HEK293T (cell line): ENCODE measurements at regions not wholly inside any gene's neighbourhood (a gene's known extent, or its start where the extent isn't known, plus 50 kb on each side); places are given as distances from the start of the nearest gene placed in this dataset.

Source experiments
- CTCF ChIA-PET: fragments of 350-600 bp; formaldehyde crosslinking; extraction: SDS; loops from one replicate; lab custom pipeline; 2021; ENCODE audit warnings: antibody characterized with exemption, inconsistent platforms; lab: Yijun Ruan, JAX
- POLR2A ChIA-PET: fragments of 350-600 bp; formaldehyde crosslinking; extraction: SDS; loops from one replicate; lab custom pipeline; 2020; ENCODE audit warnings: antibody characterized with exemption, inconsistent platforms; lab: Yijun Ruan, JAX
- DNase-seq: peaks from one replicate; pipeline ENCODE4 v3.0.0; 2012; ENCODE audit warnings: mixed read lengths; ENCODE audit errors: extremely low spot score
- ARNT ChIP-seq: fragments of 450-650 bp; IDR thresholded peaks from 2 replicates; pipeline ENCODE4 v1.6.1; 2017; ENCODE audit warnings: mild to moderate bottlenecking
- BHLHE40 ChIP-seq: fragments of 450-650 bp; IDR thresholded peaks from 2 replicates; pipeline ENCODE4 v1.6.1; 2016; ENCODE audit warnings: mild to moderate bottlenecking, moderate library complexity, borderline replicate concordance
- CTBP1 ChIP-seq: fragments of 450-650 bp; IDR thresholded peaks from 2 replicates; pipeline ENCODE4 v1.6.1; 2016; ENCODE audit warnings: borderline replicate concordance
- ELF4 ChIP-seq: fragments of 450-650 bp; IDR thresholded peaks from 2 replicates; pipeline ENCODE4 v1.6.1; 2017; ENCODE audit warnings: antibody characterized with exemption
- FOXA1 ChIP-seq: fragments of 450-650 bp; IDR thresholded peaks from 2 replicates; pipeline ENCODE4 v1.6.1; 2016; ENCODE audit warnings: mild to moderate bottlenecking
- FOXK2 ChIP-seq: fragments of 450-650 bp; IDR thresholded peaks from 2 replicates; pipeline ENCODE4 v1.6.1; 2016; ENCODE audit warnings: mild to moderate bottlenecking
- FOXM1 ChIP-seq: fragments of 450-650 bp; IDR thresholded peaks from 2 replicates; pipeline ENCODE4 v1.6.1; 2017; ENCODE audit warnings: mild to moderate bottlenecking, borderline replicate concordance
- HDGF ChIP-seq: fragments of 450-650 bp; IDR thresholded peaks from 2 replicates; pipeline ENCODE4 v1.6.1; 2017; ENCODE audit warnings: antibody characterized with exemption, borderline replicate concordance
- L3MBTL2 ChIP-seq: fragments of 450-650 bp; conservative IDR thresholded peaks from 2 replicates; pipeline ENCODE4 v1.6.1; 2016; ENCODE audit warnings: mild to moderate bottlenecking
- LEF1 ChIP-seq: fragments of 450-650 bp; IDR thresholded peaks from 2 replicates; pipeline ENCODE4 v1.6.1; 2017; ENCODE audit warnings: mild to moderate bottlenecking, borderline replicate concordance
- NFRKB ChIP-seq: fragments of 450-650 bp; IDR thresholded peaks from 2 replicates; pipeline ENCODE4 v1.6.1; 2016; ENCODE audit warnings: mild to moderate bottlenecking, moderate library complexity
- PKNOX1 ChIP-seq: fragments of 450-650 bp; IDR thresholded peaks from 2 replicates; pipeline ENCODE4 v1.6.1; 2016
- SP1 ChIP-seq: fragments of 450-650 bp; IDR thresholded peaks from 2 replicates; pipeline ENCODE4 v1.6.1; 2017
- SUZ12 ChIP-seq: fragments of 450-650 bp; IDR thresholded peaks from 2 replicates; pipeline ENCODE4 v1.6.1; 2016; ENCODE audit warnings: mild to moderate bottlenecking
- TARDBP ChIP-seq: fragments of 450-650 bp; IDR thresholded peaks from 2 replicates; pipeline ENCODE4 v1.6.1; 2016
- ZNF384 ChIP-seq: fragments of 450-650 bp; IDR thresholded peaks from 2 replicates; pipeline ENCODE4 v1.6.1; 2016

- ChIA-PET POLR2A (no interaction called here), CTCF (no interaction called here)
- TF ChIP-seq FOXK2 (no peak), FOXA1 (no peak), FOXM1 (no peak), HDGF (no peak), ZNF384 (no peak), PKNOX1 (no peak), SUZ12 (no peak)
- DNase-seq: no peak
Measured at GRCh38 chr17:33816842-33817617, 438.1 kb upstream of the CCL2 start.

- ChIA-PET CTCF (interaction anchor here (0.6 kb wide), 1 partner anchor 1148 kb away, joined by 3 read pairs; no protein-coding TSS in a partner anchor), POLR2A (no interaction called here)
- TF ChIP-seq NFRKB: no peak
- TF ChIP-seq ARNT: no peak
- TF ChIP-seq CTBP1: no peak
- TF ChIP-seq PKNOX1: no peak
- TF ChIP-seq SP1: no peak
- no peak for TF ChIP-seq TARDBP
- TF ChIP-seq ELF4: no peak
- TF ChIP-seq FOXM1: no peak
- no peak for TF ChIP-seq ZNF384
- TF ChIP-seq HDGF: no peak
- TF ChIP-seq BHLHE40: no peak
- TF ChIP-seq FOXK2: no peak
- TF ChIP-seq L3MBTL2: no peak
- no peak for DNase-seq
Measured at GRCh38 chr17:33819539-33819938, 435.5 kb upstream of the CCL2 start.

GRCh38 chr17:33832262-33832661 is 422.8 kb upstream of the CCL2 start:
- TF ChIP-seq ARNT (no peak), ELF4 (no peak), TARDBP (no peak), FOXA1 (no peak), PKNOX1 (no peak), HDGF (no peak), FOXM1 (no peak), BHLHE40 (no peak), NFRKB (no peak), SP1 (no peak), CTBP1 (no peak), LEF1 (no peak)
- POLR2A ChIA-PET: no interaction called here
- no peak for DNase-seq
- CTCF ChIA-PET: interaction anchor here (0.8 kb wide), 1 partner anchor 834 kb away, joined by 4 read pairs; no protein-coding TSS in a partner anchor

GRCh38 chr17:33837281-33837680 is 417.8 kb upstream of the CCL2 start:
- ChIA-PET POLR2A (no interaction called here), CTCF (no interaction called here)
- TF ChIP-seq CTBP1 (no peak), ZNF384 (no peak), FOXA1 (no peak), PKNOX1 (no peak), ARNT (no peak), NFRKB (no peak), SUZ12 (no peak), SP1 (no peak), L3MBTL2 (no peak)
- no peak for DNase-seq

- POLR2A ChIA-PET: no interaction called here
- no peak for TF ChIP-seq ELF4
- TF ChIP-seq ZNF384: no peak
- no peak for TF ChIP-seq L3MBTL2
- TF ChIP-seq NFRKB: no peak
- TF ChIP-seq BHLHE40: no peak
- TF ChIP-seq FOXK2: no peak
- no peak for TF ChIP-seq TARDBP
- TF ChIP-seq SUZ12: no peak
- no peak for TF ChIP-seq LEF1
- TF ChIP-seq CTBP1: no peak
- no peak for TF ChIP-seq FOXM1
- no peak for TF ChIP-seq ARNT
- TF ChIP-seq HDGF: no peak
- TF ChIP-seq SP1: no peak
- no peak for TF ChIP-seq PKNOX1
- no peak for TF ChIP-seq FOXA1
- CTCF ChIA-PET: no interaction called here
- DNase-seq: no peak
Measured at GRCh38 chr17:33838281-33838680, 416.8 kb upstream of the CCL2 start.
